ENCODE measurements at regions not wholly inside any gene's neighbourhood (a gene's known extent, or its start where the extent isn't known, plus 50 kb on each side); places are given as distances from the start of the nearest gene placed in this dataset.
A peak's percentile ranks its signal among the peaks of the same experiment; 100 is the strongest.

- no peaks in the 10 kb centered on the region for H3K27me3 ChIP-seq (ENCODE audit: insufficient read depth, low read length)
- no peak overlapping the region for H3K4me3 ChIP-seq (ENCODE audit: low read depth, low read length, poor library complexity, severe bottlenecking)
- H3K9me2 ChIP-seq (ENCODE audit: low read depth, low read length), result no peaks in the 10 kb centered on the region
- no peak for TF ChIP-seq CTCF (IDR thresholded peaks at IDR 0.05; ENCODE audit: low read length)
- no peak for TF ChIP-seq EZH2 (IDR thresholded peaks at IDR 0.05; ENCODE audit: borderline replicate concordance, low read length)
- no peak overlapping the region for H3K9ac ChIP-seq (ENCODE audit: low read length)
- H3K9me3 ChIP-seq (ENCODE audit: low read length), result no peaks in the 10 kb centered on the region
- H3K4me2 ChIP-seq (ENCODE audit: low read length), result no peak overlapping the region
- H3K4me1 ChIP-seq (ENCODE audit: insufficient read depth, low read length, severe bottlenecking), result no peaks in the 10 kb centered on the region
- no peaks in the 10 kb centered on the region for H3K36me3 ChIP-seq (ENCODE audit: insufficient read depth, low read length)
- H4K20me1 ChIP-seq (ENCODE audit: insufficient read depth, low read length), result no peaks in the 10 kb centered on the region
- no peaks in the 10 kb centered on the region for H3F3A ChIP-seq (ENCODE audit: insufficient read depth, low read length)
- no peaks in the 10 kb centered on the region for H3K79me2 ChIP-seq (ENCODE audit: insufficient read depth, low read length)
- no peak overlapping the region for H2AFZ ChIP-seq (ENCODE audit: low read length)
- no peak overlapping the region for H3K27ac ChIP-seq (ENCODE audit: low read depth, low read length, poor library complexity, severe bottlenecking)
Measured at GRCh38 chr6:85127696-85128243, 322.1 kb upstream of the NT5E start.

- Histone ChIP-seq H3K4me2 (ENCODE audit: low read length) (no peak overlapping the region), H3K27ac (ENCODE audit: low read depth, low read length, poor library complexity, severe bottlenecking) (no peak overlapping the region), H3K79me2 (ENCODE audit: insufficient read depth, low read length) (no peaks in the 10 kb centered on the region), H3K9ac (ENCODE audit: low read length) (no peak overlapping the region), H3K9me3 (ENCODE audit: low read length) (no peaks in the 10 kb centered on the region), H3K4me3 (ENCODE audit: low read depth, low read length, poor library complexity, severe bottlenecking) (no peak overlapping the region), H3F3A (ENCODE audit: insufficient read depth, low read length) (no peaks in the 10 kb centered on the region), H3K4me1 (ENCODE audit: insufficient read depth, low read length, severe bottlenecking) (no peaks in the 10 kb centered on the region), H3K9me2 (ENCODE audit: low read depth, low read length) (no peaks in the 10 kb centered on the region), H2AFZ (ENCODE audit: low read length) (no peak overlapping the region), H3K36me3 (ENCODE audit: insufficient read depth, low read length) (no peaks in the 10 kb centered on the region), H3K27me3 (ENCODE audit: insufficient read depth, low read length) (no peaks in the 10 kb centered on the region), H4K20me1 (ENCODE audit: insufficient read depth, low read length) (no peaks in the 10 kb centered on the region)
- no peak for TF ChIP-seq EZH2 (IDR thresholded peaks at IDR 0.05; ENCODE audit: borderline replicate concordance, low read length)
- no peak for TF ChIP-seq CTCF (IDR thresholded peaks at IDR 0.05; ENCODE audit: low read length)
Measured at GRCh38 chr6:85127168-85127498, 322.8 kb upstream of the NT5E start.

GRCh38 chr6:85126485-85127167 is 323.3 kb upstream of the NT5E start:
- Histone ChIP-seq H3K27me3 (ENCODE audit: insufficient read depth, low read length) (no peaks in the 10 kb centered on the region), H3K9ac (ENCODE audit: low read length) (no peak overlapping the region), H4K20me1 (ENCODE audit: insufficient read depth, low read length) (no peaks in the 10 kb centered on the region), H3K79me2 (ENCODE audit: insufficient read depth, low read length) (no peaks in the 10 kb centered on the region), H3K4me2 (ENCODE audit: low read length) (no peak overlapping the region), H3K4me1 (ENCODE audit: insufficient read depth, low read length, severe bottlenecking) (no peaks in the 10 kb centered on the region), H3F3A (ENCODE audit: insufficient read depth, low read length) (no peaks in the 10 kb centered on the region), H3K36me3 (ENCODE audit: insufficient read depth, low read length) (no peaks in the 10 kb centered on the region), H3K9me3 (ENCODE audit: low read length) (no peaks in the 10 kb centered on the region), H3K27ac (ENCODE audit: low read depth, low read length, poor library complexity, severe bottlenecking) (no peak overlapping the region), H3K9me2 (ENCODE audit: low read depth, low read length) (no peaks in the 10 kb centered on the region), H3K4me3 (ENCODE audit: low read depth, low read length, poor library complexity, severe bottlenecking) (no peak overlapping the region), H2AFZ (ENCODE audit: low read length) (no peak overlapping the region)
- TF ChIP-seq CTCF (IDR thresholded peaks at IDR 0.05; ENCODE audit: low read length) (peak; percentile 64), EZH2 (IDR thresholded peaks at IDR 0.05; ENCODE audit: borderline replicate concordance, low read length) (no peak)
